ENCODE measurements at regions not wholly inside any gene's neighbourhood (a gene's known extent, or its start where the extent isn't known, plus 50 kb on each side); places are given as distances from the start of the nearest gene placed in this dataset.

DNA sequence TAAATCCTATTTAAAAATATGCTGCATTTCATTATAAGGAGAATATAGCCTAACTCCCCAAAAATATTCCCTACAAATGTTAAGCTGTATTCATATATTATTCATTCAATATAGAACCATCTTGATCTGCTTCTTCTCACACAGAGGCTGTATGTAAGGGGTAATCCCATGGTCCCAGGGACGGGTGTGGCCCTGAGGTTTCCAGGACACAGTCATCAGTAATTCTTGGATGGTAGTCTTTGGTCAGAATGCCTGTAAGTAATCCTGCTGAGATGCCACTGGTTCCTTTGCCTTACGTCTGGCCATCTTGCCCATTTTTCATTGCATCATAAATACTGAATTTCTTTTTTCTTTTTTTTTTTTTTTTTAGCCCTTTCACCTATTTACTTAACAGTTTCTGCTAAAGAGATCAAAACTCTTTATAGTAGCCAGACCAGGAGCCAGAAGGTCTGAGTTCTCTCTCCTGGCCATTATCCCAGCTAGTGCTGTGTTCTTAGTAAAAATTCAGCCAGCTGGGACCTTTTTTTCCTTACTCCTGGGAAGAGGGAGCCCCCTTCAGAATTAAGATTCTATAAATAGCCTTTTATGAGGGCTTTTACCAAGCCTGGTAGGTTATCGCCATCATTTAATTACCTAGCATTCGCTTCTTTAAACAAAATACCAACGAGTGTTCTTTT lies 134.9 kb downstream of the SOX11 start:
- Histone ChIP-seq H3K27me3 (no peaks in the 10 kb centered on the region), H3K4me1 (no peaks in the 10 kb centered on the region), H3K9me3 (no peaks in the 10 kb centered on the region), H3K27ac (no peak overlapping the region), H3K36me3 (no peaks in the 10 kb centered on the region), H3K4me3 (no peak overlapping the region)
- FAIRE-seq = no peak
- TF ChIP-seq, protein P1, sequence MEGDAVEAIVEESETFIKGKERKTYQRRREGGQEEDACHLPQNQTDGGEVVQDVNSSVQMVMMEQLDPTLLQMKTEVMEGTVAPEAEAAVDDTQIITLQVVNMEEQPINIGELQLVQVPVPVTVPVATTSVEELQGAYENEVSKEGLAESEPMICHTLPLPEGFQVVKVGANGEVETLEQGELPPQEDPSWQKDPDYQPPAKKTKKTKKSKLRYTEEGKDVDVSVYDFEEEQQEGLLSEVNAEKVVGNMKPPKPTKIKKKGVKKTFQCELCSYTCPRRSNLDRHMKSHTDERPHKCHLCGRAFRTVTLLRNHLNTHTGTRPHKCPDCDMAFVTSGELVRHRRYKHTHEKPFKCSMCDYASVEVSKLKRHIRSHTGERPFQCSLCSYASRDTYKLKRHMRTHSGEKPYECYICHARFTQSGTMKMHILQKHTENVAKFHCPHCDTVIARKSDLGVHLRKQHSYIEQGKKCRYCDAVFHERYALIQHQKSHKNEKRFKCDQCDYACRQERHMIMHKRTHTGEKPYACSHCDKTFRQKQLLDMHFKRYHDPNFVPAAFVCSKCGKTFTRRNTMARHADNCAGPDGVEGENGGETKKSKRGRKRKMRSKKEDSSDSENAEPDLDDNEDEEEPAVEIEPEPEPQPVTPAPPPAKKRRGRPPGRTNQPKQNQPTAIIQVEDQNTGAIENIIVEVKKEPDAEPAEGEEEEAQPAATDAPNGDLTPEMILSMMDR (IDR thresholded peaks at IDR 0.05) = no peak
- 62 to 72% methylated on average over 5 of the region's 5 CpGs for WGBS, 2 donors
- intact Hi-C loops (cut with DNase I) = no loop called here
- DNase-seq = no peak
- ATAC-seq = no peak

DNA sequence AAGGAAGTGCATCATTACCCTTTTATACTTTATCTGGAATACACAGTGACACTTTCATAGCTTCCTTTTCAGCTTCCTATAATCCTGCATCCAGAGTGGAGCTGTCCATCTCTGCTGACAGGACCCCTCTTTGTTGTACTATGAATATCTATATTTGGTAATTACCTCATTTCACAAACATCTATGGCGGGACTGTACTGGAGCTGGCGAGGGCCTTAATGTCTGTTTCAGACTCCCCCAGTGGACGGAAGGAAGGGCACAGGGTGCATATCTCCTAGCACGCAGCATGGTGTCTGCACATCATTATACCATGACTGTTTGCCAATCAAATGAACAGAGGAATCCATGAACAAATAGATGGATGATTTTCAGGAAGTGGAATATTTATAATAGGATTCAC lies 142.3 kb downstream of the SOX11 start:
- TF ChIP-seq, protein P1 (IDR thresholded peaks at IDR 0.05) = no peak
- Histone ChIP-seq H3K4me1 (no peaks in the 10 kb centered on the region), H3K27ac (no peak overlapping the region), H3K4me3 (no peak overlapping the region), H3K9me3 (no peaks in the 10 kb centered on the region), H3K36me3 (no peaks in the 10 kb centered on the region), H3K27me3 (no peaks in the 10 kb centered on the region)
- intact Hi-C loops (cut with DNase I) = no loop called here
- DNase-seq (no peak), FAIRE-seq (no peak), ATAC-seq (no peak)
- 49 to 57% methylated on average over 4 of the region's 4 CpGs for WGBS, 2 donors

DNA sequence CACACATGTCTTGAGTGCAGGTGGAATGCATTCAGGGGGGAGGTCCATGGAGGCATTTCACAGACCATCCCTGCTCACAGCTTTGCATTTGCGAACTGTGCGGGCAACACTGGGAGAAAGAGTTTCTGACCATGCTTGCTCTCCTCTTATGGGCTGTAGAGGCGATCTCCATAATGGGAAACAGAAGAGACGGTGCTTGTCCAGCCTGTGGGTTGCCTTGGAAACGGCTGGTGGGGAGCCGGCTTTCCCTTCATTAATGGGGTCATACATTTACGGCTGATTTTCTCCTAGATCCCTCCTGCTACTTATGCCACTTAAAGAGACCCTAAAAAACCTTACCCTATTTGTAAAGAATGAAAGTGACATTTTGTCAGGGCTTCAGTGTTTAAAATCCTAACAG lies 147.4 kb downstream of the SOX11 start:
- WGBS, 2 donors = 39 to 42% methylated on average over 7 of the region's 7 CpGs
- Histone ChIP-seq H3K9me3 (no peaks in the 10 kb centered on the region), H3K36me3 (no peaks in the 10 kb centered on the region), H3K4me1 (no peaks in the 10 kb centered on the region), H3K4me3 (no peak overlapping the region), H3K27me3 (no peaks in the 10 kb centered on the region), H3K27ac (no peak overlapping the region)
- no peak for DNase-seq
- intact Hi-C loops (cut with DNase I) = no loop called here
- TF ChIP-seq, protein P1 (IDR thresholded peaks at IDR 0.05) = no peak
- FAIRE-seq = no peak
- no peak for ATAC-seq

DNA sequence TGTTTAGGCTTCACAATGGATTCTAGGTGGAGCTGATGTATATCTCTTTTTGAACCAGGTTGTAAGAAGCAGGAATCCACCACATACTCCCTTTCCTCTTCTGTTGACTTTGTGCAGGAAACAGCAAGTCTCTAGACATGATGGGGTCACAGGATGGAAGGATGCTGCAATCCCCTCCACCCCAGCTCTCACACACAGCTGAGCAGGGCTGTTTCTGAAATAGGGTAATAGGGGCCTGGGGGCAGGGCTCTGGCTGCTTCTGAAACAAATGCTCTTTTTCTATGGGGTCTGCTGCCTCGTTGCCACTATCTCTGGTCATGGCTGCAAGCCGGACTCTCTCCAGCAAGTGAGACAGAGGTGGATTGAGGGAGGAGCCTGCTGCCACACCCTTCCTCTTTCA lies 148.9 kb downstream of the SOX11 start:
- ATAC-seq = no peak
- TF ChIP-seq, protein P1 (IDR thresholded peaks at IDR 0.05) = no peak
- WGBS, 2 donors = 51% methylated on average over 2 of the region's 2 CpGs
- no peak for FAIRE-seq
- intact Hi-C loops (cut with DNase I) = no loop called here
- no peaks in the 10 kb centered on the region for H3K27me3 ChIP-seq
- H3K27ac ChIP-seq = no peak overlapping the region
- H3K4me3 ChIP-seq = no peak overlapping the region
- no peaks in the 10 kb centered on the region for H3K9me3 ChIP-seq
- H3K36me3 ChIP-seq = no peaks in the 10 kb centered on the region
- no peak for DNase-seq
- H3K4me1 ChIP-seq = no peaks in the 10 kb centered on the region

DNA sequence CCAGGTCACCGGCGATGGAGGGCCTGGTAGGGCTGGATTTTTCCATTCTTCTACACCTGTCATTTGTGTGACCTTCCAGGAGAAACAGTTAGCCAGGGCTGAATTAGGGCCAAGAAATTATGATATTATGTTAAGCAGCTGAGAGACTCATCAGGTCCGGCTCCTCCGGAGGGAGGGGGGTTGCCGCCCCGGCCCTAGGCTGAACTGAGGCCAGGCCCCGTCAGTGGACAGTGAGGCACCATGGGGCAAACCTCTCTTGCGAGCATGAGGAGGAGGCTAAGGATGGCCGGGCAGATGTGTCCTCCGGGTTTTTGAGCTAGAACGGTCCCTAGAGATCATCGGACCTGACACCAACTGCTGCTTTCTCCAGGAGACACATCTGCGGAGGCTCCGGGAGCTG lies 150.1 kb downstream of the SOX11 start:
- WGBS, 2 donors = 73 to 86% methylated on average over 14 of the region's 14 CpGs
- FAIRE-seq = no peak
- H3K27me3 ChIP-seq = no peaks in the 10 kb centered on the region

More for the DNA sequence above, 150.1 kb downstream of the SOX11 start:
- Histone ChIP-seq H3K27ac (no peak overlapping the region), H3K36me3 (no peaks in the 10 kb centered on the region), H3K4me3 (no peak overlapping the region), H3K4me1 (no peaks in the 10 kb centered on the region), H3K9me3 (no peaks in the 10 kb centered on the region)
- ATAC-seq = no peak
- no peak for DNase-seq
- intact Hi-C loops (cut with DNase I) = no loop called here
- TF ChIP-seq, protein P1 (IDR thresholded peaks at IDR 0.05) = no peak

Data from pancreas (tissue), 10 donors.